Ovary (tissue), 3 donors: ENCODE measurements at regions not wholly inside any gene's neighbourhood (a gene's known extent, or its start where the extent isn't known, plus 50 kb on each side); places are given as distances from the start of the nearest gene placed in this dataset.

ENCODE experiments used
- POLR2A ChIP-seq: fragments of 450-650 bp; IDR thresholded peaks from one replicate; pipeline ENCODE4 v1.6.1; 2017; ENCODE audit warnings: antibody characterized with exemption, mild to moderate bottlenecking, moderate library complexity
- TF ChIP-seq, protein P1 (sequence below), 3 donors: fragments of 450-650 bp in 2 of 3; fragments of 200-600 bp in 1 of 3; IDR thresholded peaks; one replicate each; pipeline versions ENCODE4 v1.5.1 to v1.8.0; 2016 to 2022; ENCODE audit warnings: antibody characterized with exemption in 3 of 3, mild to moderate bottlenecking in 1 of 3
- donor health status: DM: no; HTN: no; CAD: no.

- TF ChIP-seq, protein P1, sequence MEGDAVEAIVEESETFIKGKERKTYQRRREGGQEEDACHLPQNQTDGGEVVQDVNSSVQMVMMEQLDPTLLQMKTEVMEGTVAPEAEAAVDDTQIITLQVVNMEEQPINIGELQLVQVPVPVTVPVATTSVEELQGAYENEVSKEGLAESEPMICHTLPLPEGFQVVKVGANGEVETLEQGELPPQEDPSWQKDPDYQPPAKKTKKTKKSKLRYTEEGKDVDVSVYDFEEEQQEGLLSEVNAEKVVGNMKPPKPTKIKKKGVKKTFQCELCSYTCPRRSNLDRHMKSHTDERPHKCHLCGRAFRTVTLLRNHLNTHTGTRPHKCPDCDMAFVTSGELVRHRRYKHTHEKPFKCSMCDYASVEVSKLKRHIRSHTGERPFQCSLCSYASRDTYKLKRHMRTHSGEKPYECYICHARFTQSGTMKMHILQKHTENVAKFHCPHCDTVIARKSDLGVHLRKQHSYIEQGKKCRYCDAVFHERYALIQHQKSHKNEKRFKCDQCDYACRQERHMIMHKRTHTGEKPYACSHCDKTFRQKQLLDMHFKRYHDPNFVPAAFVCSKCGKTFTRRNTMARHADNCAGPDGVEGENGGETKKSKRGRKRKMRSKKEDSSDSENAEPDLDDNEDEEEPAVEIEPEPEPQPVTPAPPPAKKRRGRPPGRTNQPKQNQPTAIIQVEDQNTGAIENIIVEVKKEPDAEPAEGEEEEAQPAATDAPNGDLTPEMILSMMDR (IDR thresholded peaks at IDR 0.05), result no peak
- TF ChIP-seq POLR2A, result no peak
Observed at GRCh38 chr9:75471549-75472114, 383.3 kb downstream of the OSTF1 start.
